NCI-H1694 treated with DMSO at 0.1 percent for 48 hours (cell line): ENCODE measurements at regions not wholly inside any gene's neighbourhood (a gene's known extent, or its start where the extent isn't known, plus 50 kb on each side); places are given as distances from the start of the nearest gene placed in this dataset.

ENCODE experiments used
- DNase-seq: peaks from one replicate; lab custom pipeline; 2025; lab: John Stamatoyannopoulos, UW

DNA sequence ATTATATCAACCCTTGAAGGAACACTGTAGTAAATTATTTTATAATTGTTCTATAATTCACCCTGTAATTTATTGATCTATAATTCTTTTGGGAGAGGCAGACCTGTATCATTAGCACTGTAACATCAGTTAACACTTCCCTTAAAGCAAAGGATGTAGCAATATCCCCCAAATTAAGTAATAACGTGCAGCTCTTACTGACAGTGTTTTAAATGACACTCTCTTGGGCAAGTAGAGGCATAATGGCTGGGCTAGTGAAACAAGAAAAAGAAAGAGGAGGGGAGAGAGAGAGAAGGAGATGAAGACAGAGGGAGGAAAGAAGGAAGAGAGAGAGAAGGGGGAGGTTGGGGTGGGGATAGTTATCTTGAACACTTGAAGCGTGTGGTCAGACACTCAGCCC, 161.0 kb upstream of the RNF32 start:
- no peak for DNase-seq

DNA sequence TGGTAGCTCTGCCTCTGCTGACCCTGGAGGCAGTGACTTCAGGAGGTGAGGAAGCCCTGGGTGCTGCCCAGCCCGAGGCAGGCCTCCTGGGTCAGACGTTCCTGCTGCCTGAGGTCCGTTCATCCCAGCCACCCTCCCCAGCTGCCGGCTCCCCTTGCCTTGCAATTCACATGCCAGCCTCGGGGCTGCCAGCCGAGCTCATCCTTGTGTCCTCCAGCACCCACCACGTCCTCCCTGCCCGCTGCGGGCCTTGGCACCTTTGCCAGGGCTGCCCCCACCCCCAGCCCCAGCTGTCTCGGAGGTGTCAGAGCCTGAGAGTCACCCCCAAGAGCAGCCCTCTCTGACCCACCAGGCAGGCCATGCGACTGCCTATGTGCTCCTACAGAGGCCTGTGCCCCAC, 162.1 kb upstream of the RNF32 start:
- DNase-seq, result no peak

DNA sequence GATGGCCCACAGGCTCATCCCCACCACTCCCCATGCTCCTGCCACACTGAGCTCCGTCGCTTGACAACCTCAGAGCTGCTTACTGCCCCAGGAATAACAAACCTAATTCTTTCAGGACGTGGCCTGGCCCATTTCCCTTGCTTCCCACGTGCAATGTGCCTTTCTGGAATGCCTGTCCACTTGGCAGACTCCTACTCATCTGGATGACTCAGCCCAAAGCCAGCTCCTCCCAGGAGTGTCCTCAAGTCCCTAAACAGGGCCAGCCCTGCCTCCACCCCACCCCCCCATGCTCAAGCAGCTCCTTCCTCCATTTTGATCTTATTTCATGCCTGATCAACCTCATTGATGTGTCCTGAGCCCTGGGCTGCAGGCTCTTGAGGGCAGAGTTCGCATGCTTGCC, 164.9 kb upstream of the RNF32 start:
- DNase-seq, result no peak

DNA sequence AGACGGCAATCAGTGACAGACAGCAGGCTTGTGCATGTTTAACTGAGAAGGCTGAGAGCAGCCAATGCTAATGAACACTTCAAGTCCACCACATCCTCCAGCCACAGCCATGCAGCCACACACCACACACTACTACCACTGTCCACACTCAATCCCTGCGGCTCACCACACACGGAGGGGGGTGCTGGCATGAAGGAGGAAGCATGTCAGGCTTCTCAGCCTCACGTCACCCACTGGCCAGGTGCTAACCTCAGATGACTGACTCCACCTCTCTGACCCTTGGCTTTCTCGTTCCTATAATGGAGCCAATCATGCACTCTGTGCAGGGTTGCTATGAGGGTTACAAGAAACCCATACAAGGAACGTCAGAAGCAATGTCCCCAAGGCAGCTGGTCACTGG, 165.4 kb upstream of the RNF32 start:
- DNase-seq, result no peak

DNA sequence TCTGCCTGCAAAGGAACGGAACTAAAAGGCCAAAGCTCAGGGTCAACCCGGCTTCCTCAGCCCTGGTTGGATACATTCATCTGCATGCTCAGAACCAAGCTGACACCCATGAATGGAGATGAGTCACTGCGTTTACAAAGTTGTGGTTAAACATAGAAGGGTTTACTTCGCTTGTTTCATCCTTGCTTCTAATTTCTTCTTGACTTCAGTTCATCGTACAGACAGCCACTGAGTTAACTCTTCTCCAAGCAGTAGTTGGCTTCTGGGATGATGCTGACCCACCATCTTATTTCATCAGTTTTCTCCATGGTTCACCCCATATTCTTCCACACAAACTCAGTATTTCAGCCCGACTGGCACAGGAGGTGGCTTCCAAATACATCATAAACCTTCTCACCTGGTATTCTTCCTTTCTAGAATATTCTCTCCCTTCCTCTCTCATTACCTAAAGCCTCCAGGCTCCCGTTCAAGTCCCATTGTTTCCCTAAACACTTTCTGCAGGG, 166.3 kb upstream of the RNF32 start:
- DNase-seq, result no peak

DNA sequence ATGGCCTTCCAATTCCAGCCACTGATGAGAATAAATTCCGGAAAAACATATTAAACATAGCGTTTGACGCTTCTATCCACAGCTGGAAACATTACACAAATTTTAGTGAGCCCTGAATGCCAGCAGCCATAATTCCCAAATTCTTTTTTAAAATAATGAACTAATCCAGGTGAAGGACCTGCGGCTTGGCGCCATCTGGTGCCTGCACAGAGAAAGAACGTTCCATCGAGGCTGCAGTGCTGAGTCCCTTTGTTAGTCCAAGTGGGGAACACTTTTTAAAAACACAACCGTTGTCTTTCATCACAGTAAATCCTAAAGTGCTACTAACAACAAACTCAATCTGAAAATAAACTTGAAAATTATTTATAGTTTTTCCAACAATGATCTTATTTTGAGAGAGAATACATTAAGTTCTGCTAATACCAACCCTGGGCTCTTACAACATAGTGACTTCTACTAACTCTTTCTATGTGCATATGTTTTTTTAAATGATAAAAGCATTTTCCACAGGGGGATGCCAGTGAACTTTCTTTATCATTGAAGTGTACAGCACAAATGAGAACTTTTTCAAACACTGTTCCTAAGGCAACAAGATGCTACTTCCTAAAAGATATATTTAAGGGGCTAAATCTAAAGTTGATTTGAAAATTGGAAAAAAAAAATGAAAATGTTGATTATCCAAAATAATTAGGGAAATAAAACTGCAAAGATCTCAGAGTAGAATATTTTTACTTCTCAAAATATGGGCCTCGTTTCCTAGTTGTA, 166.9 kb upstream of the RNF32 start:
- peak; percentile 8 for DNase-seq

DNA sequence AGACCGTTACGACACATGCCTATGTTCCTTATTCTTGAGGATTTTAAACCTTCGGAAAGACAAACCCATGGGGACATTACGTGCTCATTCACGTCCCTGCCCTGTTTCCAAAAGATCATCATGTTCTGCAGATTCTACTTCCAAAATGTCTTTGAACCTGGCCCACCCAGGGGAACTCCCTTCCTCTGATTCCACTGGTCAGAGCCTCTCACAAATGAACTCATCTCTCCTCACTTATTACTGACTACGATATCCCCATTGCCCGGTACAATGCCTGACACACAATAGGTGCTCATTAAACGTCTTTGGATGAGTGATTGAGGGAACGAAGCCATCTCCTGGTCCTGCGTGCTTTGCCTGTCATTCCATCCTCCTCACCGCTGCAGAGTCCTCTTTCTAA, 168.3 kb upstream of the RNF32 start:
- DNase-seq, result no peak

DNA sequence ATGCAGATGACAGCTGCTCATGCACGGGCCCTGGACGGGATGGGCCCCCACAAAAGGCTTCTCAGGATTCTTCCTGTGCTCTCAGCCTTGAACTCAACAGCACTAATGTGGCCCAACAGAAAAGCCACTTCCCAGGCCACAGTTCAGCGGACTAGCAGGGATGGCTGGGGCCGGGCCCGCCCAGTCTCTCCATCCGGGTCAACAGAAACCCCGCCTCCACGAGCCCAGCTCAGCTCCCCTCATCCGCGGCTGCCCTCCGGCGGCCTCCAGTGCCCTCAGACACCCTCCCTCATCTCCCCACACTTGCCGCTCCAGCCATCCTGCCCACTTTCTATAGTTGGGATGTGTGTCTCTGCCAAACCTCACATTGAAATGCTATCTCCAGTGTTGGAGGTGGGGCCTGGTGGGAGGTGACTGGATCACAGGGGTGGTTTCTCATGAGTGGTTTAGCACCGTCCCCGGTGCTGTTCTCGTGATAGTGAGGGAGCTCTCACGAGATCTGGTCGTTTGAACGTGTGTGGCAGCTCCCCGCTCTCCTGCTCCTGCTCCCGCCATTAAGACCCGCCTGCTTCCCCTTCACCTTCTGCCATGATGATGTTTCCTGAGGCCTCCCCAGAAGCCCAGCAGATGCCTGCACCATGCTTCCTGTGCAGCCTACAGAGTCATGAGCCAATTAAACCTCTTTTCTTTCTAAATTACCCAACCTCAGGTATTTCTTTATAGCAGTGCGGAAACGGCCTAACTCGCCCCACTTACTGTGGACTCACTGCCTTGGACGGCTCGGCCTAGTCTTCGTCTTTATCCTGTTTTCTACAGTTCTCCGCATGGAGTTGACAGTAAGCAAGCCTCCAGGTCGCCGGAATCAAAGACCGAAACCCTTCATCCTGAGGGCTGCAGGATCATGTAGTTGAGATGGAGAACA, 169.9 kb upstream of the RNF32 start:
- no peak for DNase-seq

DNA sequence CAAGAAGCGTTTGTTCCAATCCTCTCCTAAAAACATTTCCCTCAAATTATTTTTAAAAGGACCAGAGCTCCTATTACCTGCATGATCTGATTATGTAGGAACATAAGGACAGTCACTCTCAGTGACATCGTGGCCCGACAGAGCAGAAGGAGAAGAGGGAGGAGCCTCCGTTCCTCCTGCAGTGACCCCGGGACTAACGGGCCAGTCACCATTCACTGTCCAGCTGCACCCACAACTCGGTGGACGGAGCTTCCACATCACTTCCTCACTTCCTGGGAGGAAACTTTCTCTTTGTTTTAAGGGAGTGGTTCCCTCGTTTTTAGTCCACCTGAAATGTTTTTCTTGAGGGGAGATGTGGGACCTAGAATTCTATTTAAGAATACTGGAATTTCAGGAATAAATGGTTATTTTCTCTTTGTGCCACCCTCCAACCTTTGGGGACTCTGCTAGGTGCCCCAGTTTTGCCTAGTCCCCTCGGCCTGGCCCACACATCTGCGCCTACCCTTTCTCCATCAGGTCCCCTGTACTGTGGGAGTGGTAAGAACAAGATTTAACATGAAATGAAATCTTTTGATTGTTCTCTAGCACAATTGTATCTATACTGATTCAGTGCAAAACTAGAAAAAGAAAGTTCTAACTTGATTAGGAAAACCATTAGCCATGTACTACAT, 173.5 kb upstream of the RNF32 start:
- no peak for DNase-seq

DNA sequence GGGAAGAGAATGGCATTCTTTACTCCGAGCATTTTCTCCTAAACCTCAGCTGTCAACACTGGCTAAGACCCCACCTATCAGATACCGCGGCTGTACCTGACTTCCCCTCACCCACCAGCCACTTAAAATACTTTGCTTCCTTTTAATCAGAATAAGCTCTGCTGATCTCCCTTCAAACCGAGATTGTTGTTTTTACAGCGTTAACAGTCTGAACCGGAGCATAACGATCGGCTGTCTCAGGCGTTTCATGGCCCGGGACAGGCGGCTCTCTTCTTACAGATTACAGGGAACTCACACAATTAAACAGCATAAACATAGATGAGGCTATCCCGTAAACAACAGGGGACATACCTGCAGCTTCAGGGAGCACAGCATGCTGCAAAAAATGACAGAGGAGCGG, 174.3 kb upstream of the RNF32 start:
- DNase-seq, result no peak

DNA sequence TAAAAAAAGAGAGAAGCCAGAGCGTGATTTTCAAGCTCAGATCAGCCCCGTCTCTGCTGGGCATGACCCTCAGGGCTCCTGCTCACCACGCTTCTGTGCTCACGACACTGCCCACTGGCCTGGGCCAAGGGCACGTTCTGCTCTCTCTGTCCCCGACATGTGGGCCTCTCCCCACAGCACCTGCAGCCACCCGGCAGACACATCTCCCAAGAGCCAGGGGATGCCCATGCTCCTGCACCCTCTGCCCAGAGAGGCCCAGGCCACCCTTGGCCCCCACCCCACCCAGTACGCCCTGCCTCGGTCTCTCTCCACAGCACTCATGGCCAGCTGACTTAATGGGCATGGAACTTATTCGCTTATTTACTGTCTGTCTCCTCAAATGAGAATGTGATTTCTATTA, 175.4 kb upstream of the RNF32 start:
- no peak for DNase-seq

DNA sequence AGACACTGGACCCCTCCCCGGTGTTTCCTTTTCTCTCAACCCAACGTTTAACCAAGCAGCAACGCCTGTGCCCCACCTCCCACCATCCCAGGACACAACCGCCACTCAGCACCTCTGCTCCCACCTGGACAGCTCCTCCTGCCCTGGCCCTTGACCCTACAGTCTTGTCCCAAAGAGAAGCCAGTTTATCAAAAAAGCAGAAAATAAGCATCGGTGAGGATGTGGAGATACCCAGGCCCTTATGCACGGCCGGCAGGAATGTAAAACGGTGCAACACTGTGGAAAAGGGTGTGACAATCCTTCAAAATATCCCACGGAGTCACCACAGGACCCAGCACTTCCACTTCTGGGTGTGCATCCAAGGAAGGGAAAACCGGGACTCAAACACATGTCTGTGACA, 176.2 kb upstream of the RNF32 start:
- DNase-seq, result no peak

DNA sequence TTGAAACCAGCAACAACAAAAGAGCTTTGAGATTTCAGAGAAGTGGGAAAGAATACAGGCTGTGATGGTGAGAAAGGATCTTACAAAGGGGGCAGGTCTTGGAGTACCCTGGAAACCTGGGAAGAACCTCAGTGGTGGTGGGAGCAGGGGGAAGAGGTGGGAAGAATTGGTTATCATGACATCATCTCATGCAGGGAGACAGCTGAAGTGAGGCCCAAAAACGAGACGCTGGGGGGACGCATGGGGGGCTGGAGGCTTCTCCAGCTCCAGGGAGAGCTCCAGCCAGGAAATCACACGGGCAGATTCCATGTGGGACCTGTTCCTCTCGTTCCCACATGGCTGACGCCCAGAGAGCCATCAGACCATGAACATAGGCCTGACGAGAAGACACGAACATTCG, 177.3 kb upstream of the RNF32 start:
- DNase-seq, result no peak

DNA sequence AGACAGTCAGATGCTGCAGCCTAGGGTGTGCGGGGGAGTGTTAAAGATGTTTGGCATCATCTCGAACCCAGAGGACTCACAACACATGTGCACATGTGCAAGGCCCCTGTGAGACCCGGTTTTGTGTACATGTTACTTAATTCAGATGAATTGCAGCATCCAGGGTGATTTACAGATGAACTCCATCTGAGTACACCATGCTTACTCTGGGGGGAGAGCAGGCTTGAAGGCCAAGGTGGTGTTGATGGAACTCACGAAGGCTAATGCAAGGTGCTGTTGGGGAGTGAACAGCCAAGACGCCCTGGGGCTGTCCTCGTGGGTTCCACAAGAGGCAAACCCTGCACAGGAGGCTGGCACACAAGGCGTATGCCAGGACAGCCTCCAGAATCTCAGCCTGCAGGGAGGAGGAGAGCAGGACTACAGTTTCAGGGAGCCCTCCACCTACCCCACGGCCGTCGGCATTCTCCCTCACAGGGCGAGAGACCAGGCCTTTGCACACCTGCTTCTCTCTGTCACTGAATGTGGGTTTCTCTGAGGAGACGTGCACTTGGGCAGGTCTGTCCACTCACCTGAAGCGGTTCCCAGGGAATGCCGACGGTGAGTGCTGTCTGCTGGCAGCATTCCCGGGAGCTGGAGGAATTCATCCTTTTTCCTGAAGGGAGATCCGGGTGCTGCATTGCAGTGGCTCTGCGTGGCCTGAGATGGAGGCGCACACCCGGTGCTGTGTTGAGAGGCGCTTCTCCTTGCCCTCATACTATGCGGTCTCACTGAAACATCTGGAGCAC, 178.5 kb upstream of the RNF32 start:
- DNase-seq, result no peak

DNA sequence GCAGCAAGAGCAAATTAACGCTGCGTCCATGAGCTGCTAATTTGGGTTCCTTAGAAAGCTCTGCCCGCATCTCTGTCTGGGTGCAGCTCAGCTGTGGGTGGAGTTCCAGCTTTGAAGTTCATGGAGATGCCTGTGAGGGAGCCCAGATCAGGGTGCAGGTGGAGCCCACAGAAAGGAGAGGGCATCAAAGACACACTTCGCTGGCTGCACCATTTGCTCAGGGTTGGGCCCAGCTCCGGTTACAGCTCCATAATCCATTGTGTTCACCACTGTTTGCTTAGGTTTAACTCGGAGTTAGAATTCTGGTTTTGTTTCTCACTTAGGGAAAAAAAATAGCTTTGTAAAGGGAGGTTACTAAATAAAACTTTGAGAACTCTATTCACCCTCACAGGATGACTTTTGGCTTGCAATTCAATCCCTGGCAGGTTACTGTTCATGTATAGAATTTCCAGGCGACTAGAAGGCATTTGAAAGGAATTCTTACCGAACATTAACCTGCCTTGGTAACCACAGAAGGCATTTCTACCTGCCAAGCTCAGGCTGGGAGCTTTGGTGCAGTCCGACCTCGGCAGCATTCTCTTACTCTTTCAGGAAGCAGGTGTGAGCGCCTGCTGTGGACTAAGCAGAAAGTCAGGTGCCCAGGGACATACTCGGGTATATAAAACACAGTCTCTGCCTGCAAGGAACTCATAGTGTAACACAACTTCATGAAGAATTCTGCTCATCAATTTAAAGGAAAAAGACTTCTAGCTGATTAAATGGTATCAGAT, 179.5 kb upstream of the RNF32 start:
- no peak for DNase-seq

DNA sequence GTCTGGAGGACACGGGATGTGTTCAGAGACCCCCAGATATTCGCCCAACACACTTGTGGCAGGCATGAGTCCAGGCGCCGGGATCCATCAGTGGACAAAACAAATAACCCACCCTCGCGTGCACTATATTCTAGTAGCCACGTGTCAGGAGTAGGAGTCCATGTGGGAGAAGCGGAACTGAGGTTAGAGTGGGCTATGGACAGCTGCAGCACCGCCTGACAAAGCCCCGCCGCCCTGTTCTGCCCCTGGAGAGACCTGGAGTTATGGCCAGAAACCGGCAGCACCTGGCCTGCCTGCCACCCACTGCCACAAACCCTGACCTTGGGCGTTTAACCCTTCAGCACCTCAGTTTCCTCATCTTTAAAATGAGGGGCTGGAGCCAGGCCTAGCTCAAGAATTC, 181.0 kb upstream of the RNF32 start:
- DNase-seq, result no peak

DNA sequence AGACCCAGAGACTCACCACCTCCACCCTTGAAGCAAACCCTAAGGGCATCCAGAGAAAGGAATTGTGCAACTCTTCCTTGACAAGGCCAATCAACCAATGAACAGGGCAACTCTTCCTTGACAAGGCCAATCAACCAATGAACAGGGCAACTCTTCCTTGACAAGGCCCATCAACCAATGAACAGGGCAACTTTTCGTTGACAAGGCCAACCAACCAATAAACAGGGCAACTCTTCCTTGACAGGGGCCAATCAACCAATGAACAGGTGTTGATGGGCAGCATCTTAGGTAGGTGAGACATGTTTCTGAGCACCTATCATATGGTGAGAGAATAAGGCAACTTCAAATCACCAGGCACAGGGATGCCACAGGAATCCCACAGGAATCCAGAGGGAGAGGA, 181.5 kb upstream of the RNF32 start:
- no peak for DNase-seq

DNA sequence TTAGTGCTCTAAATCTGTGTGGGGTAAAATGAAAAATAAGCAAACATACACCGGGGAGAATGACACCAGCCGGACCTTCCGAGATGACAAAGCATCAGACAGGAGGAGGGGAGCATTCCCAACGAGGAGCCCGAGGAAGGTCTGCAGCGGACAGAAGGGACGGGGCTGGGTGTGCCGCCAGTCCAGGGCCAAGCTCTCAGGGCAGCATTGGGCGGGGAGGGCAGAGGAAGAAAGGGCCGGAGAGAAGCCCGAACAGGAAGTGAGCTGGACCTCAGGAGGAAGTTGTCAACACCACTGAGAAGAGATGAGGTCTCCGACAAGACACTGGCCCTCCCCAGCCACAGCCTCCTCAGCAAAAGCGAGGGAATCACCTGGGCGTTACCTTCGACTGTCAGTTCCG, 182.6 kb upstream of the RNF32 start:
- DNase-seq, result no peak

DNA sequence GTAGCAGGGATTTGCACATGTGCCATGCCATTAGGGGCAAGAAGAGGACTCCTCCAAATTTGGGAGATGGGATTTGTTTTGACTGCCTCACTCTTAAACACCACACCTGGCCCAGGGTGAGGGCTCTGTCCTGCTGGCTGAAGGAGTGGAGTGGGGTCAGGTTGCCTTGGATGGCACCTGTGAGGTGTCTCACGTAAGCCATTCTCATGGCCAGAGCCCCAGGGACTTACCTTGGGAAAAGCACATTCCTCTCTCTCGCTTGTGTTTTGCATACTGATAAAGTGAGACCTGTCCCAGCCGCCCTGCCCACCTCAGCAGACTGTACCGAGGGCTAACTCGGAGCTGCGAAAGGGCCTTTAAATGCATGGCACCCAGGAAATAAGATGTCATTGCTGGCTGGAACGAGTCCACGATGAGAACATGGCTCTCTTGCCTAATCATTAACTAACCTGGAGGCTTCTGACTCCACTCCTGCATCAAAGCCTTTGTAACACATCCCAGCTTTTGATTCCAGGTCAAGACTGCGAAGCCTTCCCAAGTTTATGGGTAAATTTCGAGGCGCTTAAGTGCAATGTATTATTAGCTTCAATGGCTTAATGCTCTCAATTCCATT, 184.0 kb upstream of the RNF32 start:
- DNase-seq, result no peak

DNA sequence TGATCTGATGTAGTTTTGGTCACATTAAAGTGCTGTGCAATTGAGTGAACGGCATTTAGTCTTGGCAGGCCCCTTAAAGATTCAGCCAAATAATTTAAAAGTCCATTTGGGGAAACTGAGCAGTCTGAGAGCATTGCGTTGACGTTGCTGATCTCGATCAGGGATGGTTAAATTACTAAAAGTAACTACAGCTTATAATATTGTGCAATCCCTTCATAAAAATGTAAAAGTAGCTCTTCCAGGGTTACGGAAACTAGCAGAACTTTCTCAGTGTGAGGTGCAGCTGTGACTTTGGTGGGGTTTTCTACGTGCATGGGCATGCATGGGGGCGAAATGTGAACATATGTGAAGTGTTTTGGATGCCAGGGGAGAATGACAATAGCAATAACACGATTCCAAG, 184.5 kb upstream of the RNF32 start:
- DNase-seq, result no peak

DNA sequence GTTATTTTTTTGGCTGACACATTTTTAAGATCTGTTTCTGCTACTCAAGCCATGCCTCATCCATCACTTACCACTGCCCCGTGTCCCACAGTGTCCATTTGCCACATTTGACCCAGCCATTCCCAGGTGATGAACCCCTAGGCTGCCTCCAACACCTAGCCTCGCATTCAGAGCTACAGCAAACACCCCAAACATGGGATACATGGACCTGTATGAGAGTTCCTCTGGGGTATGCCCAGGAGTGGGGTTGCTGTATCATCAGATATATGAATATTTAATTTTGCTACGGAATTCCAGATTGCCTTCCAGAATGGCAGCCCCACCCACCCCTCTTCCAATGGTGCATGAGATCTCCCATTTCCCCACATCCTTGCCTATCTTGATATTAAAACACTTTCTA, 190.1 kb upstream of the RNF32 start:
- DNase-seq, result no peak
